ENCODE measurements at regions not wholly inside any gene's neighbourhood (a gene's known extent, or its start where the extent isn't known, plus 50 kb on each side); places are given as distances from the start of the nearest gene placed in this dataset.

DNA sequence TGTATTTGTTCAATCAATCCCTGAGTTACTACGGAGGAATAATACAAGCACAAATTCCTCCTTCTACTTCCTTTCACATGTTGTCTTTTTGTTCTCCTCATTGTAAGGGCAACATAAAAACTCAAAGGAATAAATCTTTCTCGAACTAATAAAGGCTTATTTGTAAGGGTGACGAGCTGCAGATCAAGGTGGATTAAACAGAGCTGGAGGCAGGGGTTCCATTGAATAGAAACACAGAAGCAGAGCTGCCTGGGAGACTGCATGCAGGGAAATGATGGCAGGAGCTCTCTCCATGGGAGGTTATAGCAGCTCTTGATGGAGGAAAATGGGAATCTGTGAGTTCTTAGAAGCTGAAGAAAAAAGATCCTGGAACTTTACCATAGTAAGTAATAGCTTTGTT lies 160.2 kb downstream of the CYYR1 start:
- no peak for DNase-seq
- TF ChIP-seq CTCF (IDR thresholded peaks at IDR 0.05) = no peak
- no peak overlapping the region for H3K4me3 Mint-ChIP-seq
- no peaks in the 10 kb centered on the region for H3K27me3 Mint-ChIP-seq (ENCODE audit: low read depth, poor library complexity)
- H3K27ac Mint-ChIP-seq = peak overlapping the region; percentile 9
- H3K36me3 Mint-ChIP-seq (ENCODE audit: low read depth) = no peaks in the 10 kb centered on the region
- peaks cover 13% of the 10 kb centered on the region for H3K4me1 Mint-ChIP-seq
- H3K9me3 Mint-ChIP-seq = no peaks in the 10 kb centered on the region

DNA sequence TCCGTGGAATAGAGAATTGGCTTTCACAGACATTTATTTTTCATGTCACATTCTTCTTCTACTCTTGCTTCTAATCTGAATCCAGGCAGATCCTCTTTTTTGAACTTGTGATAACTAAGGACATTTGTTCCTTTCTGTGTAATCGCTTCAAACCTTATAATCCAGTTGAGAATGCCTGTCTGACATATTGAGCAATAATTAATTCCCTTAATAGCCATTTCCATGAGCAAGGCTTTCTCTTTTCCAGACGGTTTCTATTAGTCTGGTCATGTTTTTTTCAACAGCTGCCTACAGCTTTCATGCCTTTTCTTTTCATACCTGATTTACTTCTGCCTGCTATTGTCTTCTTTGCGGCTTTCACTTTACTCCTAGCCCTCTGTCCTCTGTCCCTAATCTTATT lies 163.4 kb downstream of the CYYR1 start:
- Mint-ChIP-seq H3K4me1 (peaks cover 35% of the 10 kb centered on the region), H3K27me3 (ENCODE audit: low read depth, poor library complexity) (no peaks in the 10 kb centered on the region), H3K36me3 (ENCODE audit: low read depth) (no peaks in the 10 kb centered on the region), H3K9me3 (no peaks in the 10 kb centered on the region), H3K4me3 (no peak overlapping the region), H3K27ac (no peak overlapping the region)
- no peak for DNase-seq
- TF ChIP-seq CTCF (IDR thresholded peaks at IDR 0.05) = no peak

- no peak for TF ChIP-seq CTCF (IDR thresholded peaks at IDR 0.05)
- H3K4me1 Mint-ChIP-seq = peaks cover 48% of the 10 kb centered on the region
- H3K9me3 Mint-ChIP-seq = no peaks in the 10 kb centered on the region
- H3K27ac Mint-ChIP-seq = peak overlapping the region; percentile 43
- no peak for DNase-seq
- H3K36me3 Mint-ChIP-seq (ENCODE audit: low read depth) = no peaks in the 10 kb centered on the region
- no peaks in the 10 kb centered on the region for H3K27me3 Mint-ChIP-seq (ENCODE audit: low read depth, poor library complexity)
- no peak overlapping the region for H3K4me3 Mint-ChIP-seq
Observed at GRCh38 chr21:26408511-26408910, 164.6 kb downstream of the CYYR1 start.

DNA sequence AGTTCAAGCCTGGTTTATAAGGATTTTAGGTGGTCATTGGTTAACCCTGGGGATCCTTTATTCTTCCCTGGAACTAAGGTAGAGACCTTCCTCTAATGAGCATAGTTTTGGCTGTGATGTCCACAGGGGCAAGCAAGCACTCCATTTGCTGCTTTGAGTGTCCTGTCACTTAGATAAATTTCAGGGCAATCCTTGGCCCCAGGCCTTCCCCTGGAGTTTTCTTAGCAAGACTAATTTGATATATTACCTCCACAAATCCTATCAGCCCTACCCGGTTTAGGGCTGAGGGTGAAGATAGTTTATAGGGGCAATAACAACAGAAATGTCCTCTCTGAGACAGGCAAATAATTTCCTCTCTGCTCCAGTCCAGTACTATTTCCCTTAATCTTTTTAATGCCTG lies 166.6 kb downstream of the CYYR1 start:
- H3K27ac Mint-ChIP-seq = peak overlapping the region; percentile 85
- no peak overlapping the region for H3K4me3 Mint-ChIP-seq
- peak; percentile 29 for DNase-seq
- H3K9me3 Mint-ChIP-seq = no peaks in the 10 kb centered on the region
- no peak for TF ChIP-seq CTCF (IDR thresholded peaks at IDR 0.05)
- H3K4me1 Mint-ChIP-seq = peaks cover 52% of the 10 kb centered on the region
- no peaks in the 10 kb centered on the region for H3K36me3 Mint-ChIP-seq (ENCODE audit: low read depth)
- no peaks in the 10 kb centered on the region for H3K27me3 Mint-ChIP-seq (ENCODE audit: low read depth, poor library complexity)

GRCh38 chr21:26405735-26406361 lies 167.2 kb downstream of the CYYR1 start:
- peaks cover 2% of the 10 kb centered on the region for H3K9me3 Mint-ChIP-seq
- peak overlapping the region; percentile 85 for H3K27ac Mint-ChIP-seq
- H3K4me1 Mint-ChIP-seq = peaks cover 52% of the 10 kb centered on the region
- no peaks in the 10 kb centered on the region for H3K36me3 Mint-ChIP-seq (ENCODE audit: low read depth)
- peak overlapping the region; percentile 54 for H3K4me3 Mint-ChIP-seq
- DNase-seq = peak; percentile 7
- H3K27me3 Mint-ChIP-seq (ENCODE audit: low read depth, poor library complexity) = no peaks in the 10 kb centered on the region
- no peak for TF ChIP-seq CTCF (IDR thresholded peaks at IDR 0.05)

- Mint-ChIP-seq H3K27me3 (ENCODE audit: low read depth, poor library complexity) (no peaks in the 10 kb centered on the region), H3K4me1 (peaks cover 50% of the 10 kb centered on the region), H3K4me3 (no peak overlapping the region), H3K27ac (peak overlapping the region; percentile 92), H3K9me3 (peaks cover 8% of the 10 kb centered on the region), H3K36me3 (ENCODE audit: low read depth) (no peaks in the 10 kb centered on the region)
- TF ChIP-seq CTCF (IDR thresholded peaks at IDR 0.05) = no peak
- no peak for DNase-seq
Observed at GRCh38 chr21:26405071-26405470, 168.0 kb downstream of the CYYR1 start.
